ENCODE measurements at regions not wholly inside any gene's neighbourhood (a gene's known extent, or its start where the extent isn't known, plus 50 kb on each side); places are given as distances from the start of the nearest gene placed in this dataset.
A peak's percentile ranks its signal among the peaks of the same experiment; 100 is the strongest.
"Not testable (repeated sequence)": the region's sequence is repeated elsewhere in the genome, so short reads cannot be mapped to it uniquely, and the experiment has no call there.

- no peak for DNase-seq
Measured at GRCh38 chr3:177690306-177690705, 493.0 kb upstream of the TBL1XR1 start.

- DNase-seq = no peak
Measured at GRCh38 chr3:177692304-177692975, 495.2 kb upstream of the TBL1XR1 start.

- no peak for DNase-seq
Measured at GRCh38 chr3:177693616-177694264, 496.5 kb upstream of the TBL1XR1 start.

- peak; percentile 9 for DNase-seq
Measured at GRCh38 chr3:177694316-177694715, 497.0 kb upstream of the TBL1XR1 start.

- DNase-seq = no peak
Measured at GRCh38 chr3:177694951-177695350, 497.7 kb upstream of the TBL1XR1 start.

GRCh38 chr3:177700117-177700516, 502.8 kb upstream of the TBL1XR1 start:
- no peak for DNase-seq

- peak; percentile 10 for DNase-seq
Measured at GRCh38 chr3:177703788-177704187, 506.5 kb upstream of the TBL1XR1 start.

- no peak for DNase-seq
Measured at GRCh38 chr3:177705976-177706823, 508.9 kb upstream of the TBL1XR1 start.

GRCh38 chr3:177709470-177709869, 512.2 kb upstream of the TBL1XR1 start:
- not testable (repeated sequence) for DNase-seq

GRCh38 chr3:177710506-177710905, 513.2 kb upstream of the TBL1XR1 start:
- no peak for DNase-seq

GRCh38 chr3:177711637-177712036, 514.4 kb upstream of the TBL1XR1 start:
- DNase-seq = no peak

- no peak for DNase-seq
Measured at GRCh38 chr3:177713928-177714900, 516.9 kb upstream of the TBL1XR1 start.

- DNase-seq = no peak
Measured at GRCh38 chr3:177714945-177715344, 517.7 kb upstream of the TBL1XR1 start.

- no peak for DNase-seq
Measured at GRCh38 chr3:177715980-177716379, 518.7 kb upstream of the TBL1XR1 start.

- not testable (repeated sequence) for DNase-seq
Measured at GRCh38 chr3:177720927-177721326, 523.6 kb upstream of the TBL1XR1 start.

GRCh38 chr3:177721864-177722785, 524.8 kb upstream of the TBL1XR1 start:
- DNase-seq = no peak

- DNase-seq = peak; percentile 12
Measured at GRCh38 chr3:177724020-177724638, 526.8 kb upstream of the TBL1XR1 start.

- no peak for DNase-seq
Measured at GRCh38 chr3:177725165-177725564, 527.9 kb upstream of the TBL1XR1 start.

GRCh38 chr3:177726807-177727206, 529.5 kb upstream of the TBL1XR1 start:
- DNase-seq = no peak

- DNase-seq = no peak
Measured at GRCh38 chr3:177729956-177730681, 532.8 kb upstream of the TBL1XR1 start.

All from HCEC 1CT (cell line).